SK-N-SH (cell line): ENCODE measurements at regions not wholly inside any gene's neighbourhood (a gene's known extent, or its start where the extent isn't known, plus 50 kb on each side); places are given as distances from the start of the nearest gene placed in this dataset.
"Not testable (repeated sequence)": the region's sequence is repeated elsewhere in the genome, so short reads cannot be mapped to it uniquely, and the experiment has no call there.

Source experiments
- CTCF ChIA-PET: fragments of 300-600, 350-600 bp; formaldehyde crosslinking; extraction: SDS; loops from one replicate; lab custom pipeline; 2021; lab: Yijun Ruan, JAX
- POLR2A ChIA-PET: fragments of 350-600 bp; sonication (Branson Sonifier 250); formaldehyde crosslinking; extraction: SDS; loops from one replicate; lab custom pipeline; 2020; ENCODE audit warnings: antibody characterized with exemption, inconsistent platforms; lab: Yijun Ruan, JAX
- DNase-seq: peaks from one replicate; pipeline ENCODE4 v3.0.0; 2012
- H2AFZ ChIP-seq: fragments of 200-600 bp; sonication (generic); 2 replicates; pipeline ENCODE4 v1.8.1; 2016; ENCODE audit warnings: antibody characterized with exemption, mild to moderate bottlenecking, low read depth
- H3F3A ChIP-seq: fragments of 200-600 bp; sonication (generic); replicated peaks from 2 replicates; pipeline ENCODE3; 2016; ENCODE audit warnings: antibody characterized with exemption, mild to moderate bottlenecking; ENCODE audit not compliant: insufficient read depth
- H3K27ac ChIP-seq, 2 experiments: fragments of 200-500 bp in 1 of 2; fragments of 200-600 bp in 1 of 2; sonication (Bioruptor generic) in 1 of 2; sonication (generic), shearing (Covaris generic) in 1 of 2; 2 replicates each; pipeline versions ENCODE4 v1.5.1 to v1.6.1; 2014 to 2016; ENCODE audit warnings: low read depth in 2 of 2, inconsistent platforms in 1 of 2, low read length in 1 of 2, mild to moderate bottlenecking in 1 of 2, mixed read lengths in 1 of 2
- H3K27me3 ChIP-seq: fragments of 200-600 bp; sonication (generic), shearing (Covaris generic); 2 replicates; pipeline ENCODE4 v1.6.1; 2016; ENCODE audit warnings: mixed run types; ENCODE audit not compliant: insufficient read depth
- H3K36me3 ChIP-seq, 2 experiments: fragments of 200-500 bp in 1 of 2; fragments of 200-600 bp in 1 of 2; sonication (Bioruptor generic) in 1 of 2; sonication (generic) in 1 of 2; replicated peaks in 1 of 2; 2 replicates each; pipeline versions ENCODE3 to v1.5.1; 2014 to 2016; ENCODE audit warnings: low read length in 1 of 2, mild to moderate bottlenecking in 1 of 2; ENCODE audit not compliant: insufficient read depth in 2 of 2, control insufficient read depth in 1 of 2
- H3K4me1 ChIP-seq, 2 experiments: fragments of 200-500 bp in 1 of 2; fragments of 200-600 bp in 1 of 2; sonication (Bioruptor generic) in 1 of 2; sonication (generic), shearing (Covaris generic) in 1 of 2; 2 replicates each; pipeline versions ENCODE4 v1.5.1 to v1.6.1; 2014 to 2016; ENCODE audit warnings: low read depth in 1 of 2, low read length in 1 of 2, mixed run types in 1 of 2; ENCODE audit not compliant: insufficient read depth in 2 of 2, control insufficient read depth in 1 of 2
- H3K4me2 ChIP-seq: fragments of 200-600 bp; sonication (generic), shearing (Covaris generic); 2 replicates; pipeline ENCODE4 v1.6.1; 2017; ENCODE audit warnings: mixed run types
- H3K4me3 ChIP-seq, 2 experiments: fragments of 200-500 bp in 1 of 2; fragments of 200-600 bp in 1 of 2; sonication (Bioruptor generic) in 1 of 2; sonication (generic), shearing (Covaris generic) in 1 of 2; 2 replicates each; pipeline versions ENCODE4 v1.5.1 to v1.8.1; 2014 to 2016; ENCODE audit warnings: low read depth in 2 of 2, inconsistent platforms in 1 of 2, low read length in 1 of 2, mild to moderate bottlenecking in 1 of 2, mixed read lengths in 1 of 2, moderate library complexity in 1 of 2
- H3K79me2 ChIP-seq: fragments of 200-600 bp; sonication (generic); 2 replicates; pipeline ENCODE4 v1.8.1; 2017; ENCODE audit warnings: mild to moderate bottlenecking; ENCODE audit not compliant: insufficient read depth
- H3K9ac ChIP-seq: fragments of 200-600 bp; sonication (generic); 2 replicates; pipeline ENCODE4 v1.6.1; 2017; ENCODE audit warnings: mixed run types
- H3K9me2 ChIP-seq: fragments of 200-600 bp; sonication (generic); 2 replicates; pipeline ENCODE4 v1.6.1; 2017; ENCODE audit warnings: mixed run types
- H3K9me3 ChIP-seq: fragments of 200-600 bp; sonication (generic); 2 replicates; pipeline ENCODE4 v1.6.1; 2017; ENCODE audit warnings: mixed run types, mild to moderate bottlenecking, moderate library complexity
- H4K20me1 ChIP-seq: fragments of 200-600 bp; sonication (generic); 2 replicates; pipeline ENCODE4 v1.6.1; 2017; ENCODE audit warnings: mild to moderate bottlenecking, mixed run types; ENCODE audit not compliant: insufficient read depth
- ELF1 ChIP-seq: IDR thresholded peaks from 2 replicates; pipeline ENCODE4 v1.4.0; 2012
- EP300 ChIP-seq, 2 experiments: IDR thresholded peaks; 2 replicates each; pipeline versions ENCODE4 v1.4.0 to v1.6.1; 2012; ENCODE audit warnings: borderline replicate concordance in 1 of 2, low read depth in 1 of 2, low read length in 1 of 2
- FOSL2 ChIP-seq: IDR thresholded peaks from 2 replicates; pipeline ENCODE4 v1.4.0; 2012; ENCODE audit warnings: low read depth, mild to moderate bottlenecking, moderate library complexity, borderline replicate concordance
- MEF2A ChIP-seq: IDR thresholded peaks from 2 replicates; pipeline ENCODE4 v1.4.0; 2012; ENCODE audit warnings: low read depth, borderline replicate concordance
- RAD21 ChIP-seq: IDR thresholded peaks from 2 replicates; pipeline ENCODE4 v1.6.1; 2012; ENCODE audit warnings: mild to moderate bottlenecking, low read length
- SMC3 ChIP-seq: IDR thresholded peaks from 2 replicates; pipeline ENCODE4 v1.6.1; 2012; ENCODE audit warnings: low read depth, low read length, improper control_type of control experiment
- WGBS: methylation state at CpG from one replicate; pipeline ENCODE4 v1.1.6; 2017; ENCODE audit warnings: low lambda C conversion rate; 5-methylcytosine and 5-hydroxymethylcytosine counted together

DNA sequence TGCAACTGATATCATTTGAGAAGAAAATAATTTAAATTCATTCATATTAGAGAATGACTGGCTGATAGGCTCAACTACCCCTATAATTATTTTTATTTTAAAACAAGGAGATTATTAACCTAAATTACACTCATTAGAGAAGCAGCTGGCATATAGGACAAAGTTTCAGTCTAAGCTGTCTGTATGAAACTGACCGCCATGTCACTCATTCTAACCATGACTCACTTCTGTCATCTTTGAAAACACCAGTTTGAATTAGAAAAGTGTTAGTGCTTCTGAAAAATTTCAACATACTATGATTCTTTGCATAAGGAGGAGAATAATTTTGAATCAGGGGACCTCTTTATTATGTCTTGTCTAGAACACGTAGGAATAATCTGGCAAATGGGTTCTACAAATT is 1058.5 kb downstream of the ROBO2 start:
- TF ChIP-seq MEF2A (no peak), ELF1 (no peak), RAD21 (no peak), FOSL2 (no peak)
- H3K36me3 ChIP-seq = no peaks in the 10 kb centered on the region
- no peaks in the 10 kb centered on the region for H3K4me1 ChIP-seq
- H3K4me2 ChIP-seq = no peak overlapping the region
- H3K9me2 ChIP-seq = no peaks in the 10 kb centered on the region
- no peak overlapping the region for H2AFZ ChIP-seq
- POLR2A ChIA-PET = no interaction called here
- no peak overlapping the region for H3K27ac ChIP-seq
- no peak overlapping the region for H3K9ac ChIP-seq
- H3K9me3 ChIP-seq = no peaks in the 10 kb centered on the region
- no peaks in the 10 kb centered on the region for H3F3A ChIP-seq
- H3K79me2 ChIP-seq = no peaks in the 10 kb centered on the region
- H3K4me3 ChIP-seq = no peak overlapping the region
- WGBS = 69% methylated on average over 2 of the region's 2 CpGs
- H4K20me1 ChIP-seq = no peaks in the 10 kb centered on the region
- no peaks in the 10 kb centered on the region for H3K27me3 ChIP-seq
- CTCF ChIA-PET = no interaction called here
- DNase-seq = no peak

DNA sequence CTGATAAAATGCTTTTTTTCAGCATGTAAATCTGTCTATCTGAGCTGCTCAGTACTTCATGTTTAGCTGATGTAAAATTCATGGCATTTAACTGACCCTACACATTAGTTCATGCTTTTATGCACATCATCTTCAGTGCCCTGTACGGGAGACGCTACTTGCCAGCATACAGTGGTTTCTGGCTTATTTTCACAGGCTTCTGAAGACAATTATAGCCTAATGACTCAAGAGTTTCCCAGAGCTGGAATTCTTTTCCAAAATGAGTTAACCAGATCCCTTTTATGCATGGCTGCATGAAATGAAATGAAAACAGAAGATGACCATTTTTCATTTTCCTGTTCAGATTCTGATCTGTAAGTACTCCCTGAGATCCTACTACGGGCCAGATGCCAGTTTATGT is 1061.5 kb downstream of the ROBO2 start:
- H3K4me3 ChIP-seq = no peak overlapping the region
- H3K27ac ChIP-seq = peak overlapping the region in 1 of 2 experiments; percentile 33; a peak in 1 of 4 replicates
- no peaks in the 10 kb centered on the region for H3K9me2 ChIP-seq
- H3K9ac ChIP-seq = no peak overlapping the region
- H3K36me3 ChIP-seq = no peaks in the 10 kb centered on the region
- ChIA-PET CTCF (interaction anchor here (1.1 kb wide), 1 partner anchor 103 kb away, joined by 3 read pairs; no protein-coding TSS in a partner anchor), POLR2A (no interaction called here)
- TF ChIP-seq EP300 (IDR thresholded peaks at IDR 0.05; ENCODE audit: borderline replicate concordance in 1 of 2, low read depth in 1 of 2, low read length in 1 of 2) = 0 out of 4 replicates have a peak, but pooled peaks of 1 of the 2 experiments have one; percentile 11
- TF ChIP-seq SMC3 = no peak
- no peaks in the 10 kb centered on the region for H3K79me2 ChIP-seq
- no peak for DNase-seq
- no peaks in the 10 kb centered on the region for H3F3A ChIP-seq
- no peaks in the 10 kb centered on the region for H3K4me1 ChIP-seq
- no peak overlapping the region for H3K4me2 ChIP-seq
- H3K27me3 ChIP-seq = no peaks in the 10 kb centered on the region
- H3K9me3 ChIP-seq = no peaks in the 10 kb centered on the region
- WGBS = 10% methylated on average over 3 of the region's 3 CpGs
- H2AFZ ChIP-seq = no peak overlapping the region
- H4K20me1 ChIP-seq = no peaks in the 10 kb centered on the region

DNA sequence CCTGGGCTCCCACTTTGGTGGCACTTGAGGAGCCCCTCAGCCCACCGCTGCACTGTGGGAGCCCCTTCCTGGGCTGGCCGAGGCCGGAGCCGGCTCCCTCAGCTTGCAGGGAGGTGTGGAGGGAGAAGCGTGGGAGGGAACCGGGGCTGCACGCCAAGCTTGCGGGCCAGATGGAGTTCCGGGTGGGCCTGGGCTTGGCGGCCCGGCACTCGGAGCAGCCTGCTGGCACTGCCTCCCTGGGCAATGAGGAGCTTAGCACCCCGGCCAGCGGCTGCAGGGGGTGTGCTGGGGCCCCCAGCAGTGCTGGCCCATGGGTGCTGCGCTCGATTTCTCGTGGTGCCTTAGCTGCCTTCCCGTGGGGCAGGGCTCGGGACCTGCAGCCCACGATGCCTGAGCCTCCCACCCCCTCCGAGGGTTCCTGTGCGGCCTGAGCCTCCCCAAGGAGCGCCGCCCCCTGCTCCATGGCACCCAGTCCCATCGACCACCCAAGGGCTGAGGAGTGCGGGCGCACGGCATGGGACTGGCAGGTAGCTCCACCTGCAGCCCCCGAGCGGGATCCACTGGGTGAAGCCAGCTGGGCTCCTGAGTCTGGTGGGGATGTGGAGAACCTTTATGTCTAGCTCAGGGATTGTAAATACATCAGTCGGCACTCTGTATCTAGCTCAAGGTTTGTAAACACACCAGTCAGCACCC is 1068.5 kb downstream of the ROBO2 start:
- 66% methylated on average over 10 of the region's 31 CpGs for WGBS
- DNase-seq, H3K9me2 ChIP-seq, POLR2A ChIA-PET, H3K4me3 ChIP-seq, H4K20me1 ChIP-seq, H3K27ac ChIP-seq, H3K4me1 ChIP-seq, H3K36me3 ChIP-seq, CTCF ChIA-PET, H3K79me2 ChIP-seq, H2AFZ ChIP-seq, H3K4me2 ChIP-seq, H3F3A ChIP-seq, H3K9me3 ChIP-seq, H3K9ac ChIP-seq, H3K27me3 ChIP-seq: not testable (repeated sequence)
